ENCODE measurements at regions not wholly inside any gene's neighbourhood (a gene's known extent, or its start where the extent isn't known, plus 50 kb on each side); places are given as distances from the start of the nearest gene placed in this dataset.

DNA sequence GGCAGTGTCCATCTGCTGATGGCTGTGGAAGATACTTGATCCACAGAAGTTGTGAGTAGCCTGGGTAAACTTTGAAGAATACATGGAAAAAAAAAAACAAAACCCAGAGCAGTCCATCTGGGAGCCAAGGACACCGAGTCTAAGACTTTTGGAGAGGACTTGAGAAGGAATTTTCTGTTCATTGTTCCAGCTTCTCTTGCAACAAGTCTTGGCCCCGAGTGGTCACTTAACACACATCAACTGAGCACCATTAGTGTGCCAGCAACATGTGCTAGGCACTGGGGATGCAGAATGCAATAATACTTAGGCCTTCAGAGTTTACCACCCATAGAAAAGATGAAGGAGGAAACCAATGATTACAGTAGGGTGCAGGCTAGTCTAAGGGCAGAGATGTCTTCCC, 266.7 kb downstream of the EMP1 start:
- Histone ChIP-seq H3K4me3 (ENCODE audit: low read depth, low read length, poor library complexity, severe bottlenecking) (no peak overlapping the region), H3K9me2 (ENCODE audit: insufficient read depth, low read length) (no peaks in the 10 kb centered on the region), H3K4me1 (ENCODE audit: insufficient read depth, low read length, poor library complexity, severe bottlenecking) (no peaks in the 10 kb centered on the region), H4K20me1 (ENCODE audit: insufficient read depth, low read length) (no peaks in the 10 kb centered on the region), H2AFZ (ENCODE audit: low read length) (no peak overlapping the region), H3K9me3 (ENCODE audit: low read length) (no peaks in the 10 kb centered on the region), H3K4me2 (ENCODE audit: low read length) (no peak overlapping the region), H3K36me3 (ENCODE audit: insufficient read depth, low read length) (no peaks in the 10 kb centered on the region), H3K27ac (ENCODE audit: low read depth, low read length, poor library complexity, severe bottlenecking) (no peak overlapping the region), H3K79me2 (ENCODE audit: insufficient read depth, low read depth, low read length) (no peaks in the 10 kb centered on the region)
- TF ChIP-seq, protein P1, sequence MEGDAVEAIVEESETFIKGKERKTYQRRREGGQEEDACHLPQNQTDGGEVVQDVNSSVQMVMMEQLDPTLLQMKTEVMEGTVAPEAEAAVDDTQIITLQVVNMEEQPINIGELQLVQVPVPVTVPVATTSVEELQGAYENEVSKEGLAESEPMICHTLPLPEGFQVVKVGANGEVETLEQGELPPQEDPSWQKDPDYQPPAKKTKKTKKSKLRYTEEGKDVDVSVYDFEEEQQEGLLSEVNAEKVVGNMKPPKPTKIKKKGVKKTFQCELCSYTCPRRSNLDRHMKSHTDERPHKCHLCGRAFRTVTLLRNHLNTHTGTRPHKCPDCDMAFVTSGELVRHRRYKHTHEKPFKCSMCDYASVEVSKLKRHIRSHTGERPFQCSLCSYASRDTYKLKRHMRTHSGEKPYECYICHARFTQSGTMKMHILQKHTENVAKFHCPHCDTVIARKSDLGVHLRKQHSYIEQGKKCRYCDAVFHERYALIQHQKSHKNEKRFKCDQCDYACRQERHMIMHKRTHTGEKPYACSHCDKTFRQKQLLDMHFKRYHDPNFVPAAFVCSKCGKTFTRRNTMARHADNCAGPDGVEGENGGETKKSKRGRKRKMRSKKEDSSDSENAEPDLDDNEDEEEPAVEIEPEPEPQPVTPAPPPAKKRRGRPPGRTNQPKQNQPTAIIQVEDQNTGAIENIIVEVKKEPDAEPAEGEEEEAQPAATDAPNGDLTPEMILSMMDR (conservative IDR thresholded peaks at IDR 0.05; ENCODE audit: low read length): no peak
- TF ChIP-seq EZH2phosphoT487 (IDR thresholded peaks at IDR 0.05; ENCODE audit: borderline replicate concordance, low read depth, low read length): no peak
- no TSS peak for BruUV-seq (replicated peaks)
- intact Hi-C loops (cut with micrococcal nuclease; ENCODE audit: unreplicated experiment): no loop called here
- DNase-seq (ENCODE audit: low spot score): no peak
- ChIA-PET CTCF (ENCODE audit: unreplicated experiment) (no interaction called here), POLR2A (no interaction called here)

DNA sequence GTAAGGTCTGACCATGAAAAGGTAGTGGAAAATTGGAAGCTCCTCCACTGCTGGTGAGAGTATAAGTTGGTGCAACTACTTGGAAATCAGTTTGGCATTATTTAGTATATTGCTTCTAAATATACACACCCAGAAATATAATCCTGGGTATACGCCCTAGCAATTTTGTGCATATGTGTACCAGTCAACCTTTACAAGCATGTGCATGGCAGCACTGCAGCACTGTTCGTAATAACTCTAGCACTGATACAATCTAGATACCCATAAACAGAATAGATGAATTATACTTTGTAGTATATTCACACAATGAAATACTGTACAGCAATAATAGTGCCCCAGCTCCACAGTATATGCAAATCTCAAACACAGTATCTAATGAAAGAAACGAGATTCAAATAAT, 265.9 kb downstream of the EMP1 start:
- Histone ChIP-seq H3K27ac (ENCODE audit: low read depth, low read length, poor library complexity, severe bottlenecking) (no peak overlapping the region), H3K36me3 (ENCODE audit: insufficient read depth, low read length) (no peaks in the 10 kb centered on the region), H2AFZ (ENCODE audit: low read length) (no peak overlapping the region), H3K4me1 (ENCODE audit: insufficient read depth, low read length, poor library complexity, severe bottlenecking) (no peaks in the 10 kb centered on the region), H3K79me2 (ENCODE audit: insufficient read depth, low read depth, low read length) (no peaks in the 10 kb centered on the region), H3K9me2 (ENCODE audit: insufficient read depth, low read length) (no peaks in the 10 kb centered on the region), H4K20me1 (ENCODE audit: insufficient read depth, low read length) (no peaks in the 10 kb centered on the region), H3K9me3 (ENCODE audit: low read length) (no peaks in the 10 kb centered on the region), H3K4me3 (ENCODE audit: low read depth, low read length, poor library complexity, severe bottlenecking) (no peak overlapping the region), H3K4me2 (ENCODE audit: low read length) (no peak overlapping the region)
- no peak for TF ChIP-seq EZH2phosphoT487 (IDR thresholded peaks at IDR 0.05; ENCODE audit: borderline replicate concordance, low read depth, low read length)
- TF ChIP-seq, protein P1 (conservative IDR thresholded peaks at IDR 0.05; ENCODE audit: low read length): no peak
- BruUV-seq (replicated peaks): no TSS peak
- ChIA-PET CTCF (ENCODE audit: unreplicated experiment) (no interaction called here), POLR2A (no interaction called here)
- no peak for DNase-seq (ENCODE audit: low spot score)
- intact Hi-C loops (cut with micrococcal nuclease; ENCODE audit: unreplicated experiment): no loop called here

DNA sequence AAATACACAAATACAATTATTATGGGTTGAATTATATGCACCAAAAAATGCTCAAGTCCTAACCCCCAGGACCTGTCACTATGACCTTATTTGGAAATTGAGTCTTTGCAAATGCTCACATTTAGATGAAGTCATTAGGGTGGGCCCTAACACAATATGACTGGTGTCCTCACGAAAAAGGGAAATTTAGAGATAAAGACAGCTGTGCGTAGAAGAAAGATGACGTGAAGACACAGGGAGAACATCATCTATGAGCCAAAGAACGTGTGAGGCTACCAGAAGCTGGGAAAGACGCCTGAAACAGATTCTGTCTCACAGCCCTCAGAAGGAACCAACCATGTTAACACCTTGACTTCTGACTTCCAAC, 259.2 kb downstream of the EMP1 start:
- no peaks in the 10 kb centered on the region for H3K9me2 ChIP-seq (ENCODE audit: insufficient read depth, low read length)
- no peaks in the 10 kb centered on the region for H3K36me3 ChIP-seq (ENCODE audit: insufficient read depth, low read length)
- TF ChIP-seq, protein P1 (conservative IDR thresholded peaks at IDR 0.05; ENCODE audit: low read length): no peak
- TF ChIP-seq EZH2phosphoT487 (IDR thresholded peaks at IDR 0.05; ENCODE audit: borderline replicate concordance, low read depth, low read length): no peak
- no peaks in the 10 kb centered on the region for H4K20me1 ChIP-seq (ENCODE audit: insufficient read depth, low read length)
- no peak overlapping the region for H3K4me2 ChIP-seq (ENCODE audit: low read length)
- intact Hi-C loops (cut with micrococcal nuclease; ENCODE audit: unreplicated experiment): no loop called here
- H3K4me3 ChIP-seq (ENCODE audit: low read depth, low read length, poor library complexity, severe bottlenecking): no peak overlapping the region
- no peaks in the 10 kb centered on the region for H3K4me1 ChIP-seq (ENCODE audit: insufficient read depth, low read length, poor library complexity, severe bottlenecking)
- no peak overlapping the region for H3K27ac ChIP-seq (ENCODE audit: low read depth, low read length, poor library complexity, severe bottlenecking)
- ChIA-PET CTCF (ENCODE audit: unreplicated experiment) (no interaction called here), POLR2A (no interaction called here)
- no peak for DNase-seq (ENCODE audit: low spot score)
- BruUV-seq (replicated peaks): no TSS peak
- H2AFZ ChIP-seq (ENCODE audit: low read length): no peak overlapping the region
- no peaks in the 10 kb centered on the region for H3K9me3 ChIP-seq (ENCODE audit: low read length)
- H3K79me2 ChIP-seq (ENCODE audit: insufficient read depth, low read depth, low read length): no peaks in the 10 kb centered on the region
